Right lobe of liver (tissue), 4 donors: ENCODE measurements at regions not wholly inside any gene's neighbourhood (a gene's known extent, or its start where the extent isn't known, plus 50 kb on each side); places are given as distances from the start of the nearest gene placed in this dataset.
"Not testable (repeated sequence)": the region's sequence is repeated elsewhere in the genome, so short reads cannot be mapped to it uniquely, and the experiment has no call there.

Experiments
- CTCF ChIP-seq, 4 donors: fragments of 200-600 bp in 3 of 4; fragments of 450-650 bp in 1 of 4; IDR thresholded peaks; one replicate each; pipeline versions ENCODE4 v1.5.1 to v1.8.0; 2016 to 2022; ENCODE audit warnings: antibody characterized with exemption in 4 of 4, mild to moderate bottlenecking in 2 of 4
- POLR2A ChIP-seq: fragments of 450-650 bp; IDR thresholded peaks from one replicate; pipeline ENCODE4 v1.6.1; 2017; ENCODE audit warnings: antibody characterized with exemption, mild to moderate bottlenecking
- donor health status: DM: no; HTN: no; CAD: no.
- donor health status: DM: no; HTN: no; CAD: no.
- donor health status: DM: no; HTN: yes; CAD: no.

DNA sequence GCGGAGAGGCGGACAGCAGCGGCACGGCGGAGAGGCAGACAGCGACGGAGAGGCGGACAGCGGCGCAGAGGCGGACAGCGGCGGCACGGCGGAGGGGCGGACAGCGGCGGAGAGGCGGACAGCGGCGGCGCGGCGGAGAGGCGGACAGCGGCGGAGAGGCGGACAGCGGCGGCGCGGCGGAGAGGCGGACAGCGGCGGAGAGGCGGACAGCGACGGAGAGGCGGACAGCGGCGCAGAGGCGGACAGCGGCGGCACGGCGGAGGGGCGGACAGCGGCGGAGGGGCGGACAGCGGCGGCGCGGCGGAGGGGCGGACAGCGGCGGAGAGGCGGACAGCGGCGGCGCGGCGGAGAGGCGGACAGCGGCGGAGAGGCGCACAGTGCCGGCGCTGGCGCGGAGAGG lies 393.6 kb downstream of the GOLGA6L6 start:
- not testable (repeated sequence) for TF ChIP-seq CTCF (IDR thresholded peaks at IDR 0.05); POLR2A
